HG03575 (cell line): ENCODE measurements at regions not wholly inside any gene's neighbourhood (a gene's known extent, or its start where the extent isn't known, plus 50 kb on each side); places are given as distances from the start of the nearest gene placed in this dataset.
"Not testable (repeated sequence)": the region's sequence is repeated elsewhere in the genome, so short reads cannot be mapped to it uniquely, and the experiment has no call there.

Experiments
- ATAC-seq: cut with Tn5 transposase; IDR thresholded peaks from one replicate; pipeline ENCODE4 v1.9.1; 2021; ENCODE audit not compliant: unreplicated experiment, insufficient number of reproducible peaks, low FRiP score; ENCODE audit errors: extremely low read depth

DNA sequence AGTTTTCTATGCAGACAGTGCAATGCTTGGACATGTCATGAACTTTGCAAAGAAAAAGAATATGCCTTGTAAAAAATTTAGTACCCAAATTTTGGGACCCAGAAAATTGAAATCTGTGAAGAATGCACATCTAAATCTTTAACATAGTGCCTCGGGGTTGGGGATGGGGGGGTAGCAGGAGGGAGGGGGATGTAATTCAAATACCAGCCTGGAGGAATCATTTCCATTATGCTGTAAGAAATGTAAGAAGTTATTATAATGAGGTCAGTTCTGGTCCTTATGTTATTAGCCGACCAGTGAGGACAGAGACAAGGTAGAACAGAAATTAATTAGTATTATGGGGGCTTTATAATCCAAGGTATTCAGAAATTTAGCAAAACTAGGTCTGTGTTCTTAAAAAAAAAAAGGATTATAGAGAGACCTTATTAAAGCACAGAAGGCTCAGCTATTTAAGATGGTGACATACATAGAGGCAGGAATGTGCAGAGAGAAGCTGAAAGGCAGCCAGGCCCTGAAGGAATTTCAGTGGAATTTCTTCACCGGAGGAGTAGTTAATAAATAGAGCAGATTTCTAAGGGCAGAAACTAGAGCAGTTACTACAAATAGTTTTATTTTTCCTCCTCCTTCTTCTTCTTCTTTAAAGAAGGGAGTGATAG is 89.0 kb upstream of the RBMS1 start:
- no peak for ATAC-seq

DNA sequence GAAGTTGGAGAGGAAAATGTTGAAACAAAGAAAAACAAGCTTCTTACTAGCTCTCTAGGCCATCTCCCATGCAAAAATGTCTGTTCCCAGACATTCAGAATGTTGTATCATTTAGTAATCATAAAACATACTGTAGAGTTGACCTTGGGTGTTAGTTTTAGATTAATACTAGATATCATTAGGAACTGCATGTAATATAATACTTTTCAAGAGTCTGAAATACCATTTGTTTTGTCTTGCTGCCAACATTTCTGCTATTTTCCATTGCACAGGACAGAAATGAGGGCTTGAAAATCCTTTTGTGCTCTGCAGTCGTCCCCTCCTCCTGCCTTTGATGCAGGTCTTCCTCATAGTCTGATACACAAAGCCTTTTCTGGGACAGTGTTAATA is 89.5 kb upstream of the RBMS1 start:
- ATAC-seq: no peak

DNA sequence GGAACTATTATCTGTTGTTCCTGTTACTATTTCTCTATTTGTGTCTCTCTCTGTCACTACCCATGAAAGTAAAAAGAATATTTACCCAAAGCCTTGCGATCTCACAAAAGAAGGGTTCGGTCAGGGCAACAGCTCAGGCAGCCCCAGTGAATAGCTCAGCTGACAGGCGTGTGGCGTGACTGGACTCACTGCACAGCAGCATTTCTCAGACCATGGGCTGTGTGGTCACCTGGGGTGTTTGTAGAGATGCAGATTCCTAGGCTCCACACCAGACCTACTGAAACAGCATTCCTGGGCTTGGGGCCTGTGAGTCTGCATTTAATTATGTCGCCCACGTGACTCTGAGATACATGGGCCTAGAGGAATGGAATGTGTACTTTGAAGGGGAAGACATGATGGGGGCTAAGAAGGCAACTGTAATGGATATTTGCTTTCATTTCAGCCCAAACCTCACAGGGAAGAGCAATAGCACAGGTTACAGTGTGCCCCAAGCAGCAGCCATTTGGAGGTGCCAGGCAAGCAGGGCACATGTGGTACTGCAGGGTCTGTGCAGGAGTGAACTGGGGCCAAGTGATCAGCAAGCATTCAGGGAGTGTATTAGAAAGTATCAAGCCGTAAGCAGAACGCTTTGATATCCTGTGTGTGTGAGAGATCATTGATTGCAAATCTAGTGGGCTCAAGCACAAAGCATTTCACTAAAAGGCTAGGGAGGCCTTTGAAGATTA is 90.4 kb upstream of the RBMS1 start:
- ATAC-seq: no peak

DNA sequence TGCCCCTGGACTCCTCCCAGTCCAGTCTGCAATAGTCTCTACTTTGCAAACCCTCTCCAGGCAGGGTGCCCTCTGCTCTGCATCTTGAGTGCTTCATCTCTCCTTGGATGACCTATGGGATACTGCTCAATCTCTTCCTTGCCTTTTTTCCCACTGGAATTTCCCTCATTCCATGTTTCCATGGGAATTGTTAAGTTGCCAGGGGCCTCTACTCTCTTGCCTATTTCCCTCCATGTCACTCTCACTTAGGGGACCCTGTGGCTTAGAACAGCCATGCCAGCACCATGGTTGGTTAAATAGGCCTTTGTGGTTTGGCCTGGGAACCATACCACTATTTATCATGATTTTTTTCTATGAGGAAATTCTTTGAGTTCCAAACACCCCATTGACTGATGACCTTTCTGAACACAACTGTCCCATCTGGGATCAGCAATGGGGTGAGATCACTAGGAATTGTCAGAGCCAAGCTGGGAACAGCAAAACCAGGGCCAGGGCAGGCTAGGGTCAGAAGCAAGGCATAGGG is 91.4 kb upstream of the RBMS1 start:
- no peak for ATAC-seq

DNA sequence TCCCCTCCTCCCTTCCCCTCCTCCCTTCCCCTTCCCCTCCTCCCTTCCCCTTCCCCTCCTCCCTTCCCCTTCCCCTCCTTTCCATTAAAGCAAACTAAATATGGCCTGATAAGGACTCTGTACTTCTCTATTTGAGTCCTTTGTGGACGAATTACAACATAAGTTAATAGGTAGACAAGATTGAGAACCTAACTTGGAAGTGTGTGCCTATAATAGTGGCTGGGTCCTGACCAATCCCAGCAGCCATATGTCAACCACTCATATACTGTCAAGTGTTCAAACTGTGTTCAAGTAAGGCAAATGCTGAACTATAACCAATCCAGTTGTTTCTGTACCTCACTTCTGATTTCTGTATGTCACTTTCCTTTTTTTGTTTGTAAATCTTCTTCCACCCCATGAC is 97.1 kb upstream of the RBMS1 start:
- no peak for ATAC-seq

DNA sequence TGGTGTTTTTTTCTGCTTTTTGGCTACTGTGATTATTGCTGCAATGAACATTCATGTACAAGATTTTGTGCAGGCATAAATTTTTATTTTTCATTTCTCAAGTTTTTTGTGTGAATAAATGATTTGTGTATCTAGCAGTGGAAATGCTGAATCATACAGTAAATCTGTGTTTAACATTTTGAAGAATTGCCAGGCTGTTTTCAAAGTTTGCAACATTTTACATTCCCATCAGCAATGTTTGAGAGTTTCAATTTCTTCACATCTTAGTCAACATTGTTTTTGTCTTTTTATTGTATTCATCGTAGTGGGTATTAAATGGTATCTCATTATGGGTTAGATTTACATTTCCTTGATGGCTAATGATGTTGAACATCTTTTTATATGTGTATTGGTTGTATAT is 98.8 kb upstream of the RBMS1 start:
- no peak for ATAC-seq

DNA sequence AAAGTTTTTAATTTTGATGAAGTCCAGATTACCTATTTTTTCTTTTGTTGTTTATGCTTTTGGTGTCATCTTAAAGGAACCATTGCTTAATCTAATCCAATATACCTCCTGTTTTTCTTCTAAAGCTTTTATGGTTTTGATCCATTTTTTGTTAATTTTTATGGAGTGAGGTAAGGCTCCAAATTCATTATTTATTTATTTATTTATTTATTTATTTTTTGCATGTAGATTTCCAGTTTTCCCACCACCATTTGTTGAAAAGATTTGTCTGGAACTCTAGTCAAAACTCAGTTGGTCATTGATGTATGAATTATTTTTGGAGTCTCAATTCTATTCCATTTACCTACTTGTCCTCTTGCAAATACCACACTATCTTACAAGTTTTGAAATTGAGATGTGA is 99.4 kb upstream of the RBMS1 start:
- no peak for ATAC-seq

DNA sequence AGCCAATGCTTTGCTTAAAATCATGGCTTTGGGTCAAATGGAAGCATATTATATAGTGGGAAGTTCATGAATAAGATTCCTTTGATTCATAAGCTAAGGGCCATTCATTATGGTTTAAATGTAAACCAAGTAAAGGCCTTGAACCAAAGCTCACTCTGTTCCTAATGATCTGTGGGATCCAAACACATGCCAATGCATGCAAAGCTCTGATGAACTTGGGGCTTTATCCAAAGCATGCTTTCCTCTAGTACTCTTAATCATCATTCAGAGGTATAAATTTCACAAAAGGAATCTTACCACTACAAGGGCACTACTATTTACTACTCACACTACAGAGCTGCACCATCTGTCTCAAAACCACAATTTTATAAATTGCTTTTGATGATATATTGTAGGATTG is 102.8 kb upstream of the RBMS1 start:
- no peak for ATAC-seq

DNA sequence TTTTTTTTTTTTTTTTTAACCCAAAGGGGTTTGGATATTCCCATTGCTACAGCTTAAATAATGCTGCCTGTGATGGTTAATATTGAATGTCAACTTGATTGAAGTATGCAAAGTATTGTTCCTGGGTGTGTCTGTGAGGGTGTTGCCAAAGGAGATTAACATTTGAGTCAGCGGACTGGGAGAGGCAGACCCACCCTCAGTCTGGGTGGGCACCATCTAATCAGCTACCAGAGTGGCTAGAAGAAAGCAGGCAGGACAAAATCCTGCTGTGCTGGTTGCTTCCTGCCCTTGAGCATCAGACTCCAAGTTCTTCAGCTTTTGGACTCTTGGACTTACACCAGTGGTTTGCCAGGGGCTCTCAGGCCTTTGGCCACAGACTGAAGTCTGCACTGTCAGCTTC is 106.8 kb upstream of the RBMS1 start:
- ATAC-seq: not testable (repeated sequence)

DNA sequence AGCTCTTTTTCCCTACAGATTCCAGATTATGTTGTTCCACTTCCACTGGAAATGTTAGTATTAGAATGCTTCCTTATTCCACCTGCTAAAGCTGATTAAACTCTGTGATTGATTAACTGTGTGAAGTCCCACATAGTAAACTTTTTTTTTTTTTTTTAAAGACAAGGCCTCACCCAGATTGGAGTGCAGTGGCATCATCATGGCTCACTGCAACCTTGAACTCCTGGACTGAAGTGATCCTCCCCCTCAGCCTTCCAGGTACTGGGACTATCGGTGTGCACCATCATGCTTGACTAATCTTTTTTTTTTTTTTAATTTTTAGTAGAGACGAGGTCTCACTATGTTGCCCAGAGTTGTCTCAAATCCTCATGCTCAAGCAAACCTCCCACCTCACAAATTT is 108.5 kb upstream of the RBMS1 start:
- no peak for ATAC-seq

DNA sequence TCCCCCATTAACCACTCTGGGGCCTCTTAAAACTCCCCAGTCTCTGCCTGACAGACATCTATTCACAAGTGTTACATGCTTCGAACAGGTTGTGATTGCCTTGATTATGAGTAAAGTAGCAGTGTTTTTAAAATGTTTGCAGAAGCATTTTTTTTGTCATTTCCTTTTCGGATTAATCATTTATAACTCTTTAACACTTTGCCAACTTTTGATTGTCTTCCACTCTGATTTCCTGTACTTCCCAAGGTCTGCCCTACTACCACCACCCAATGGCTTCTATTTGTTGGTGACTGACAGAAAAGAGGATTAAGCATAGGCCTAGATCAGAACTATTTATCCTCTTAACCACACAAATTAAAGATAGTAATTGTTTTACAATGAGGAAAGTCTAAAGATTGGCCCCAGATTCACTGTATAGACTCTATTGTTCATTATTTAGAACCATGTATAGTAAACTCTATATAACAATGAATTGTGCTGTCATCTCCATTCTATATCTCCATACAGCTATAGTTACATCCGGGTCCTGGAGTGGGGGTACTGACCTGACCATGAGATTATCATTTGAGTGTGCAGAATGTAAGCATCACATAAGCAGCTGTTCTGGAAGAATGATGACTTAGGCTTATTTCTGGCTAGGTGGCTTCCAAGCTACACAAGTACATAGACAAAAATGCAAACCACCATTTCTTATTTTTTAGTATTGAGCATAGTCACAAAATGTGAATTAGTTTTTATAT is 110.3 kb upstream of the RBMS1 start:
- no peak for ATAC-seq

DNA sequence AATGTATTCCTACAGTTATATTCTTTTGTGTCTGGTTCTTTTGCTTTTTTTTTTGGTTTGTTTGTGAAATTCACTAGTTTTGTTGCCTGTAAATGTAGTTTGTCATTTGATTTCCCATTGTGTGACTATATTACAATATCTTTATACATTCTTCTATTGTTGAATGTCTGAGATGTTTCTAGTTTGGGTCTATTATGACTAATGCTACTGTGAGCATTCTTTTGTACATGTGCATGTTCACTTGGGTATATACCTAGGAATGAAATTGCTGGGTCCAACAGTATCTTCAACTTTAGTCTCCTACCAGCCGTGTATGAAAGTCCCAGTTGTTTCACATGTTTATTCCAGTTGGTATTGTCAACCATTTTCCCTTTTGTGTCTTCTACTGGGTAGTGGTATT is 112.7 kb upstream of the RBMS1 start:
- ATAC-seq: no peak

DNA sequence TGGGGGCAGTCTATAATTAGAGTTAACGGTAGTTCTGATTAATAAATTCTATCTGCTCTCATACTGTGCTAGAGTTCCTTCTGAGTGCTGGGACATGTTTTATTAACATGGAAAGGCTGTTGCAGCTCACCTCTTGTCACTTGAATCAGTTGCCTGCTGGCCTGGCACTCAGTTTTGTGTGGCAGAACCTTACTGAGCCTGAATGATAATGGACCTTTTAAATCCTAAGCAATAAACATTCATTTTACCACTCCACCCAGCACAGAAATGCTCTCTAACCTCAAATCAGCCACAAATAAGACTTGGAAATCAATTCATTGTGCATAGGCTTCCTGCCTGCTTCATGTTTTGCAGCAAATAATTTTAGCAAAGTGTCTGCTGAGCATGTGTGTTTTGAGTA is 115.0 kb upstream of the RBMS1 start:
- ATAC-seq: no peak

DNA sequence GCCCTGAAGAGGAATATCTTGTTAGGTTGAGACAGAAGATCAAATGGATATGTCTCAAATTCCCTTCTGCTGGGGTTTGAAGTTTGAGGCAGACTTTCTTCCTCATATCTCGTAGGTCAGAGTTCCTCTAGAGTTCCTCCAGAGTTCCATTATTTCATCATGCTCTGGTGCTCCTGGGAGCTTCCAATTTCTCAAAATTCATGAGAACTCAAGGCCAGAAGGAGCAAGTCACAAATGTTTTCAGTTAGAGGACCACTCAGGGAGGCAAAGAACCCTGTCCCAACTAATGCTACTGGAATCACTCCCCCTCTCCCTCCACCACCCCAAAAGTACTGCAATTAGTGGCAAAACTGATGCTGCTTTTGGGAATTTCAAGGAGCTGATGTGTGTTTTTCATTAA is 115.7 kb upstream of the RBMS1 start:
- ATAC-seq: no peak

DNA sequence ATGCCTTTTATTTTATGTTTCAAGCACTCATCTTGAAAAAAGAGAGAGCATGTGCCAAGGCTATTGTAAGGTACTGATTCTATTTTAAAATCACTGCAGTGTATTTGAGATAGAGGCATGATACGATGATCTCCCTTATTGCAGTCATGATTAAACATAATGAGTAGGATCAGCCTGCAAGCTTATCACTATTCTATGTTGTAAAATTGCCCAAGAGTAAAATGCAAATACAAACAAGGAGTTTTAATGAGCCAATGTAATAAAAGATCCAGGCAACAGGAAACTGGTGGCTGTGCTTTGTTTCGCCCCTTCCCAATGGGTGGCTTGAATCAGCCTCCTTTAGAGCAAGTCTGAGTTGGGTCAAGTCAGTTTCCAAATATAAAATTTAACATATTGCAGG is 116.4 kb upstream of the RBMS1 start:
- no peak for ATAC-seq

DNA sequence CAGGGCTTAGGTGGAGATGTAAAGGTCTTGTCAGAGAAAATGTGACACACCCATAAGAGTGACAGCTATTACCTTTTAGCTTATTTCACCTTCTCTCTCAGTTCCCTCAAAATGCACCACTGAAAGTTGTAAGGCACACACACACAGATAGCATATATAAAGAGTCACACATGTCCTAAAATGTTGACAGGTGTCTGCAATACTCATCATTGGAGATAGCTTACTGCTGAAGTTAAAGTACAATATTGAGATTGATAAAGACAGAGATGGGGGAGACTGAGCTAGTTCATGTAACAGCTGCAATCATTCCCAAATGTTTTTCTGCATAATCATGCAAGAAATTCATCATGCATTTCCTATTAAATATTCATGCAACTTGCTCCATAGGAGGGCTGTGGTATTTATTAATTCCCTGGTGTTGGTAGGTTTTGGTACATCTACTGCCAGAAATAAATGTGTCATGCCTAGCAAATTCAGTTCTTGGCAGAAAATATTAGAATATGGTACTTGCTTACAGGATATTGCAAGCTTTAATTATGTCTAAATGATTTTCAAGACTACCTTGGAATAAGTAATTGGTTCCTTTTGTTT is 118.8 kb upstream of the RBMS1 start:
- ATAC-seq: no peak

DNA sequence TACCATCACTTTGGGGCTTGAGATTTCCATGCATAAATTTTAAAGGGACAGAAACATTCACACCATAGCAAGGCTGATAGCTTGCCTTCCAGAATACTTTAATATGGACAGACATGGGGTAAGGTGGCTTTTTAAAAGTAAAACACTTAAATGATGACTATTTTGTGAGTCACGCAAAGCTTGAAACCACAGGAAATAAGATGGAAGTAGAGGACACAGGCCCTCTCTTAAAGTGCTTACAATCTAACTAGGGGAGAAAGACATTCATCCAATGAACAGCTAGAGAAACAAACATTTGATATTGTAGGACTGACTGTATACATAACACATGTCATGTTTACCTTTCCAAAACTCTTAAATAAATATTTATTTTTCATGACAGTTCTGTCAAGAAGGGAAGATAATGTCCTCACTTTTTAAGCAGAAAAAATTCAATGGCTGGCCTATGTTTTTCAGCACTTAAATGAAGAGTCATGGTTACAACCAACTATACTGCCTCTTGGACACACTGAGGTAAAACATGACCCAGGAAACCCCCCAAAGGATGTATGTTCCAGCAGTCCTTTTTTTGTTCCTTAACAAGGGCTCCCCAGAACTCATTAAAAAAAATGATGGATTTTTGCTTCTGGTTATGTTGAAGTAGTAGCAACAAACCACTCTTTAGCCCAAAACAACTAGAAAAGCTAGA is 120.0 kb upstream of the RBMS1 start:
- no peak for ATAC-seq

DNA sequence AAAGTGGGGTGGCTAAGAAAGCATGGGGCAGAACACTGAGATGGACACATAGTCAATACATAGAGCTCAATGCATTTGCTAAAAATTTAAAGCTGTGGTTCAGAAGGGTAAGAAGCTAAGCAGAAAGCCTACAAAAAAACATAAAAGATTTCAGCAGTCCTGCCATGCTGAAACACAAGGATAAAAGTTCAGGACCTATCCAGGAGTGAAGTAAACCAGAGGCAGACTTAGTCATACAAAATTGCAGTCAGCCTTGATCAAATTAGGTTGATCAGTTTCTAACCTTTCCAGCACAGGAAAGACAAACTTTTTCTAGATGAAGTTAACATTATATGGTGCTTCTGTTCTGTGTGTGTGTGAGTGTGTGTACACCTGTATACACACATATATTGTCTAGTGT is 120.8 kb upstream of the RBMS1 start:
- no peak for ATAC-seq

DNA sequence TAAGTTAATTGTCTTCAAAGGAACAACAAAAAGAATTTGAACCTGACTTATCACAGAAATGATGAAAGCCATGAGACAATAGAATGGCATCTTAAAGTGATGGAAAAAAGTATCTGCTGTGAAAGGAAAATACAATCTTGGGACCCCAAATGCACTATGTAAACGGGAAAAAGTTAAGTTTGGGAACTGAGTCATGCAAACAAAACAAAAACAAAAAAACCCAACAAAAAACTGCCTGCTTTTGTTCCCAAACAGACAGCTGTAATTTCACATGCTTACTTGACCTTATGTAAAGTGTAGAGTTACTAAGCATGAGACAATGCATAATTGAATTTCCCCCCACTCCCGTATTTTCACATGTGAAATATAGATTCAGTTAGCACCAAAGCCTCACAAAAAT is 122.1 kb upstream of the RBMS1 start:
- no peak for ATAC-seq
